GM23338 (cell line): ENCODE measurements at regions not wholly inside any gene's neighbourhood (a gene's known extent, or its start where the extent isn't known, plus 50 kb on each side); places are given as distances from the start of the nearest gene placed in this dataset.

Experiments used
- ATAC-seq: fragments of 200-7000 bp; cut with Tn5 transposase; 3 replicates; pipeline ENCODE4 v1.9.1; 2020
- DNase-seq: peaks from one replicate; pipeline ENCODE4 v3.0.0-alpha.2; 2015; ENCODE audit warnings: low spot score
- H2AFZ ChIP-seq: fragments of 200-600 bp; sonication (generic); 2 replicates; pipeline ENCODE4 v1.8.0; 2016; ENCODE audit warnings: antibody characterized with exemption, mild to moderate bottlenecking, moderate library complexity
- H3F3A ChIP-seq: fragments of 200-600 bp; sonication (generic); replicated peaks from 2 replicates; pipeline ENCODE4 v1.8.0; 2017; ENCODE audit warnings: antibody characterized with exemption, mixed run types, low read depth
- H3K27ac ChIP-seq: fragments of 200-600 bp; sonication (generic); 2 replicates; pipeline ENCODE4 v1.6.1; 2016; ENCODE audit warnings: low read depth
- H3K27me3 ChIP-seq: fragments of 200-600 bp; sonication (generic); 2 replicates; pipeline ENCODE4 v1.8.0; 2016; ENCODE audit warnings: mild to moderate bottlenecking, mixed run types, moderate library complexity; ENCODE audit not compliant: insufficient read depth
- H3K36me3 ChIP-seq: fragments of 200-600 bp; sonication (generic); 2 replicates; pipeline ENCODE4 v1.8.0; 2016; ENCODE audit warnings: mild to moderate bottlenecking; ENCODE audit not compliant: insufficient read depth
- H3K4me1 ChIP-seq: fragments of 200-600 bp; sonication (generic); 2 replicates; pipeline ENCODE4 v1.8.0; 2016; ENCODE audit warnings: mild to moderate bottlenecking, moderate library complexity; ENCODE audit not compliant: insufficient read depth
- H3K4me2 ChIP-seq: fragments of 200-600 bp; sonication (generic); 2 replicates; pipeline ENCODE4 v1.7.1; 2017; ENCODE audit warnings: mixed run types
- H3K4me3 ChIP-seq: fragments of 200-600 bp; sonication (generic); 2 replicates; pipeline ENCODE4 v1.6.1; 2016; ENCODE audit warnings: mixed run types
- H3K79me2 ChIP-seq: fragments of 200-600 bp; sonication (generic); replicated peaks from 2 replicates; pipeline ENCODE4 v1.8.0; 2017; ENCODE audit warnings: mild to moderate bottlenecking; ENCODE audit not compliant: insufficient read depth
- H3K9me2 ChIP-seq: fragments of 200-600 bp; sonication (generic); 2 replicates; pipeline ENCODE4 v1.8.0; 2017; ENCODE audit not compliant: insufficient read depth
- H4K20me1 ChIP-seq: fragments of 200-600 bp; sonication (generic); replicated peaks from 2 replicates; pipeline ENCODE4 v1.8.0; 2017; ENCODE audit warnings: mild to moderate bottlenecking; ENCODE audit not compliant: insufficient read depth
- H3K27ac Mint-ChIP-seq: 2 replicates; pipeline ENCODE4 v1.8.0; 2020; ENCODE audit warnings: inconsistent platforms, mild to moderate bottlenecking, moderate library complexity, mixed read lengths
- H3K27me3 Mint-ChIP-seq: 3 replicates; pipeline ENCODE4 v1.8.0; 2022; ENCODE audit warnings: low read depth, mild to moderate bottlenecking, moderate library complexity, mixed read lengths, inconsistent platforms; ENCODE audit not compliant: insufficient read depth, poor library complexity
- H3K36me3 Mint-ChIP-seq: 3 replicates; pipeline ENCODE4 v1.8.0; 2021; ENCODE audit warnings: low read depth, mild to moderate bottlenecking, inconsistent platforms, moderate library complexity, mixed read lengths
- H3K4me1 Mint-ChIP-seq: 3 replicates; pipeline ENCODE4 v1.8.0; 2020; ENCODE audit warnings: mild to moderate bottlenecking, inconsistent platforms, mixed read lengths
- H3K4me3 Mint-ChIP-seq: 3 replicates; pipeline ENCODE4 v1.8.0; 2021; ENCODE audit warnings: moderate library complexity, mild to moderate bottlenecking, inconsistent platforms, mixed read lengths
- H3K9me3 Mint-ChIP-seq: 3 replicates; pipeline ENCODE4 v1.8.0; 2020; ENCODE audit warnings: moderate library complexity, mild to moderate bottlenecking, inconsistent platforms, mixed read lengths
- ETS1 ChIP-seq: IDR thresholded peaks from 2 replicates; pipeline ENCODE4 v1.6.1; 2016; ENCODE audit warnings: antibody characterized with exemption
- EZH2 ChIP-seq: fragments of 200-600 bp; sonication (generic); IDR thresholded peaks from one replicate; pipeline ENCODE4 v1.8.0; 2017; ENCODE audit warnings: antibody characterized with exemption, mild to moderate bottlenecking, low read depth; ENCODE audit not compliant: unreplicated experiment
- EZH2phosphoT487 ChIP-seq: fragments of 200-600 bp; sonication (generic); IDR thresholded peaks from one replicate; pipeline ENCODE4 v1.8.1; 2018; ENCODE audit warnings: antibody characterized with exemption; ENCODE audit not compliant: unreplicated experiment
- JUNB ChIP-seq: IDR thresholded peaks from one replicate; pipeline ENCODE4 v1.6.1; 2016; ENCODE audit warnings: antibody characterized with exemption; ENCODE audit not compliant: unreplicated experiment
- POLR2AphosphoS5 ChIP-seq: IDR thresholded peaks from 2 replicates; pipeline ENCODE4 v1.6.1; 2016; ENCODE audit warnings: antibody characterized with exemption, low read depth
- STAT1 ChIP-seq: IDR thresholded peaks from one replicate; pipeline ENCODE4 v1.6.1; 2016; ENCODE audit warnings: antibody characterized with exemption; ENCODE audit not compliant: unreplicated experiment
- ZNF114 ChIP-seq: fragments of 250-450 bp; sonication (Bioruptor Pico); IDR thresholded peaks from 2 replicates; pipeline ENCODE4 v1.5.0; 2020; ENCODE audit warnings: mild to moderate bottlenecking, moderate library complexity
- ZNF462 ChIP-seq: fragments of 250-450 bp; sonication (Bioruptor Pico); IDR thresholded peaks from 2 replicates; pipeline ENCODE4 v1.5.0; 2020; ENCODE audit warnings: mild to moderate bottlenecking, moderate library complexity
- TF ChIP-seq, protein P1 (sequence below), 2 experiments: fragments of 200-600 bp in 1 of 2; sonication (generic) in 1 of 2; conservative IDR thresholded peaks; 2 replicates each; pipeline versions ENCODE4 v1.5.1 to v1.6.1; 2016 to 2017; ENCODE audit warnings: antibody characterized with exemption in 2 of 2, low read depth in 2 of 2, mild to moderate bottlenecking in 2 of 2, moderate library complexity in 1 of 2

- no peak for TF ChIP-seq ETS1
- no peak for TF ChIP-seq STAT1
- no peak for TF ChIP-seq ZNF462 (CRISPR knock-in tag)
- no peak for TF ChIP-seq EZH2
- TF ChIP-seq, protein P1, sequence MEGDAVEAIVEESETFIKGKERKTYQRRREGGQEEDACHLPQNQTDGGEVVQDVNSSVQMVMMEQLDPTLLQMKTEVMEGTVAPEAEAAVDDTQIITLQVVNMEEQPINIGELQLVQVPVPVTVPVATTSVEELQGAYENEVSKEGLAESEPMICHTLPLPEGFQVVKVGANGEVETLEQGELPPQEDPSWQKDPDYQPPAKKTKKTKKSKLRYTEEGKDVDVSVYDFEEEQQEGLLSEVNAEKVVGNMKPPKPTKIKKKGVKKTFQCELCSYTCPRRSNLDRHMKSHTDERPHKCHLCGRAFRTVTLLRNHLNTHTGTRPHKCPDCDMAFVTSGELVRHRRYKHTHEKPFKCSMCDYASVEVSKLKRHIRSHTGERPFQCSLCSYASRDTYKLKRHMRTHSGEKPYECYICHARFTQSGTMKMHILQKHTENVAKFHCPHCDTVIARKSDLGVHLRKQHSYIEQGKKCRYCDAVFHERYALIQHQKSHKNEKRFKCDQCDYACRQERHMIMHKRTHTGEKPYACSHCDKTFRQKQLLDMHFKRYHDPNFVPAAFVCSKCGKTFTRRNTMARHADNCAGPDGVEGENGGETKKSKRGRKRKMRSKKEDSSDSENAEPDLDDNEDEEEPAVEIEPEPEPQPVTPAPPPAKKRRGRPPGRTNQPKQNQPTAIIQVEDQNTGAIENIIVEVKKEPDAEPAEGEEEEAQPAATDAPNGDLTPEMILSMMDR (conservative IDR thresholded peaks at IDR 0.05; ENCODE audit: low read depth in 2 of 2), result no peak
Measured at GRCh38 chr3:160057331-160057730, 68.7 kb downstream of the IL12A start (continued).

GRCh38 chr3:160060409-160061027 is 71.9 kb downstream of the IL12A start:
- Mint-ChIP-seq H3K27me3 (peaks cover 6% of the 10 kb centered on the region), H3K4me3 (no peak overlapping the region), H3K9me3 (peaks cover 7% of the 10 kb centered on the region; the same call in 2 of the 3 replicates), H3K27ac (no peak overlapping the region), H3K36me3 (no peaks in the 10 kb centered on the region), H3K4me1 (no peaks in the 10 kb centered on the region)
- Histone ChIP-seq H3K36me3 (no peaks in the 10 kb centered on the region), H3K4me3 (no peak overlapping the region), H4K20me1 (no peaks in the 10 kb centered on the region), H3K27me3 (no peaks in the 10 kb centered on the region), H2AFZ (no peak overlapping the region), H3K79me2 (no peaks in the 10 kb centered on the region), H3K4me1 (no peaks in the 10 kb centered on the region), H3K9me2 (no peaks in the 10 kb centered on the region), H3F3A (no peaks in the 10 kb centered on the region), H3K27ac (no peak overlapping the region), H3K4me2 (no peak overlapping the region)
- ATAC-seq, result no peak
- TF ChIP-seq JUNB (no peak), EZH2phosphoT487 (no peak), ZNF114 (CRISPR knock-in tag) (no peak), POLR2AphosphoS5 (no peak), ETS1 (no peak)
- no peak for DNase-seq
